ENCODE measurements at regions not wholly inside any gene's neighbourhood (a gene's known extent, or its start where the extent isn't known, plus 50 kb on each side); places are given as distances from the start of the nearest gene placed in this dataset.
"Not testable (repeated sequence)": the region's sequence is repeated elsewhere in the genome, so short reads cannot be mapped to it uniquely, and the experiment has no call there.

DNA sequence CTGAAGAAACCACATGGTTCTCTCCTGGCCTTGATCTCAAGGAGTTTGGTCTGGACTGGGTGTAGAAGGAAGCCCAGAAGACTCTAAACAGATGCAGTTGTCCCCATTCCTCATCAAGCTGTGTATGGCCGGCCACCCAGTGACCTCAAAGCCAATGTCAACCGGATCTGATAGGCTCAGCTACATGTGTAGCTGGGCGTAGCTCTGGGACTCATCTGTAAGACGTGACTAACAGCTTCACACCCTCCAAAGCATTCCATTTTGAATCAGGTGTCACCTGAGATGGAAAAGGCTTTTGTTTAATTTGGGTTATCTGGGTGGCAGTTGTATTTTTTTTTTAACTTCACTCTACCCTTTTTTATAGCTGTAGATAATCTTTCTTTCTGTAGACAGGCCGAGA lies 130.4 kb downstream of the ABCC12 start:
- TF ChIP-seq ISL1 (CRISPR knock-in tag; IDR thresholded peaks at IDR 0.05), result no peak
- no peak for ATAC-seq

GRCh38 chr16:48024042-48024441 lies 131.8 kb downstream of the ABCC12 start:
- no peak for ATAC-seq
- TF ChIP-seq ZNF70 (CRISPR knock-in tag; IDR thresholded peaks at IDR 0.05), result no peak
- TF ChIP-seq ESRRG (CRISPR knock-in tag; IDR thresholded peaks at IDR 0.05), result no peak
- TF ChIP-seq ZNF565 (CRISPR knock-in tag; conservative IDR thresholded peaks at IDR 0.05; ENCODE audit: low read depth), result no peak
- TF ChIP-seq SNAI2 (CRISPR knock-in tag; IDR thresholded peaks at IDR 0.05), result no peak
- TF ChIP-seq ZC3H10 (CRISPR knock-in tag; IDR thresholded peaks at IDR 0.05), result no peak
- TF ChIP-seq OSR1 (CRISPR knock-in tag; IDR thresholded peaks at IDR 0.05), result no peak
- TF ChIP-seq TSHZ2 (CRISPR knock-in tag; IDR thresholded peaks at IDR 0.05), result no peak
- no peak for TF ChIP-seq RARB (CRISPR knock-in tag; IDR thresholded peaks at IDR 0.05)
- TF ChIP-seq, protein P1, sequence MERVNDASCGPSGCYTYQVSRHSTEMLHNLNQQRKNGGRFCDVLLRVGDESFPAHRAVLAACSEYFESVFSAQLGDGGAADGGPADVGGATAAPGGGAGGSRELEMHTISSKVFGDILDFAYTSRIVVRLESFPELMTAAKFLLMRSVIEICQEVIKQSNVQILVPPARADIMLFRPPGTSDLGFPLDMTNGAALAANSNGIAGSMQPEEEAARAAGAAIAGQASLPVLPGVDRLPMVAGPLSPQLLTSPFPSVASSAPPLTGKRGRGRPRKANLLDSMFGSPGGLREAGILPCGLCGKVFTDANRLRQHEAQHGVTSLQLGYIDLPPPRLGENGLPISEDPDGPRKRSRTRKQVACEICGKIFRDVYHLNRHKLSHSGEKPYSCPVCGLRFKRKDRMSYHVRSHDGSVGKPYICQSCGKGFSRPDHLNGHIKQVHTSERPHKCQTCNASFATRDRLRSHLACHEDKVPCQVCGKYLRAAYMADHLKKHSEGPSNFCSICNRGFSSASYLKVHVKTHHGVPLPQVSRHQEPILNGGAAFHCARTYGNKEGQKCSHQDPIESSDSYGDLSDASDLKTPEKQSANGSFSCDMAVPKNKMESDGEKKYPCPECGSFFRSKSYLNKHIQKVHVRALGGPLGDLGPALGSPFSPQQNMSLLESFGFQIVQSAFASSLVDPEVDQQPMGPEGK (CRISPR knock-in tag; IDR thresholded peaks at IDR 0.05; ENCODE audit: borderline replicate concordance), result no peak
- TF ChIP-seq TOX (CRISPR knock-in tag; IDR thresholded peaks at IDR 0.05; ENCODE audit: borderline replicate concordance), result no peak
- no peak for TF ChIP-seq ZFP3 (CRISPR knock-in tag; IDR thresholded peaks at IDR 0.05)
- TF ChIP-seq PPARA (CRISPR knock-in tag; IDR thresholded peaks at IDR 0.05; ENCODE audit: borderline replicate concordance), result no peak
- no peak for TF ChIP-seq ZNF8 (CRISPR knock-in tag; IDR thresholded peaks at IDR 0.05)
- no peak for TF ChIP-seq ARNTL (CRISPR knock-in tag; IDR thresholded peaks at IDR 0.05; ENCODE audit: borderline replicate concordance, low read depth)
- TF ChIP-seq TCF4 (CRISPR knock-in tag; IDR thresholded peaks at IDR 0.05; ENCODE audit: borderline replicate concordance), result no peak
- TF ChIP-seq ISL1 (CRISPR knock-in tag; IDR thresholded peaks at IDR 0.05), result no peak
- TF ChIP-seq CSDC2 (CRISPR knock-in tag; IDR thresholded peaks at IDR 0.05), result no peak
- no peak for TF ChIP-seq BACH2 (CRISPR knock-in tag; IDR thresholded peaks at IDR 0.05; ENCODE audit: borderline replicate concordance)

DNA sequence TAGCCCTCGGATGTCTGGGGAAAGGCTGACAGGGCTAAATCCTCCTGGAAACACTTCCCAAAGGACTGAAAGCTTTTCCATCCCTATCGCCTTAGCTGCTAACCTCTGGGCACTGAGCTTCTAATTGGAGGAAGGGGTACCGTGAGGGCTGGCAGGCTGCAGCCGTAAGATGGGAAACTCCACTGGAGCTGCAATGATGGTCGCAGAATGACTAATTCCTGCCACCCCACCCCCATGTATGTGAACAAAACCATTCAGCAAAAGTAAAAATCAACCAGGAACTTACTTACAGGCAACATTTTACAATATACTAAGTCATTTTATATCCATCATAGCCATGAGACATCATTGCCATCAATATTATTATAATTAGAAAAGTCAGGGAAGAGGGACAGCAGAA lies 133.3 kb downstream of the ABCC12 start:
- ATAC-seq, result no peak
- TF ChIP-seq ZNF70 (CRISPR knock-in tag; IDR thresholded peaks at IDR 0.05), result no peak
- no peak for TF ChIP-seq GLIS3 (CRISPR knock-in tag; IDR thresholded peaks at IDR 0.05)
- TF ChIP-seq TCF4 (CRISPR knock-in tag; IDR thresholded peaks at IDR 0.05; ENCODE audit: borderline replicate concordance), result no peak

DNA sequence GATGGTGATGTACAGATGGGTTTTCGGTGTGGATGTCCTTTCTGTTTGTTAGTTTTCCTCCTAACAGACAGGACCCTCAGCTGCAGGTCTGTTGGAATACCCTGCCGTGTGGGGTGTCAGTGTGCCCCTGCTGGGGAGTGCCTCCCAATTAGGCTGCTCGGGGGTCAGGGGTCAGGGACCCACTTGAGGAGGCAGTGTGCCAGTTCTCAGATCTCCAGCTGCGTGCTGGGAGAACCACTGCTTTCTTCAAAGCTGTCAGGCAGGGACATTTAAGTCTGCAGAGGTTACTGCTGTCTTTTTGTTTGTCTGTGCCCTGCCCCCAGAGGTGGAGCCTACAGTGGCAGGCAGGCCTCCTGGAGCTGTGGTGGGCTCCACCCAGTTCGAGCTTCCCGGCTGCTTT lies 135.2 kb downstream of the ABCC12 start:
- not testable (repeated sequence) for ATAC-seq

DNA sequence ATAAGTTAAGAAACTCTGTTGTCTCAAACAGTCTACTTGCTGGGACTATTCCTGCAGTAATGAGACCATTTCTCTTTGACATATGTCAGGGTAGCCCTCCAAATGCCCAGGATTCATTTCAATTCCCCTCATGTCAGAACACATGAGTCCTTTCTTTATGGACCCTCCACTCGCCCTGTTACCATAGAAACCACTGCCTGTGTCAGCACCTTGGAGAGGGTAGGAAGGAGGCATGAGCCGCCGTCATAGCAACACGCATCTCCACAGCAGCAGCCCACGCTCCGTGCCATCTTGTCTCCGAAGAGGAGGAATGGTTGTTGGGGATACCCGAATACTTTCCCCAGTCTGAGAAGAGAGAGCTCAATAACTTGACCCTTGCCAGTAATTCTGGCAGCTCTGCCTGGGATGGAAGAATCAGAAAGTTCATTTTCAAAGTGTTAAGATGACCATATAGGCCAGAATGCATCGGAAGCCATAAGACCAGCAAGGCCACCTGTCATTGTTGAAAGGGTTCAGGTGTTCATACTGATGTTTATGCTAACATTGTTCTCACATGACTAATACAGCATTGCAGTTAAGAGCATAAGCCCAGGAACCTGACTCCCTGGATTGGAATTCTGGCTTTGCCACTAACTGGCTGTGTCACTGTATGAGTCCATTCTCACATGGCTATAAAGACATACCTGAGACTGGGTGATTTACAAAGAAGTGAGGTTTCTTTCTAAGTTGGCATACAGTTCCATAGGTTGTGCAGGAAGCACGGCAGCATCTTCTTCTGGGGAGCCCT lies 141.3 kb downstream of the ABCC12 start:
- no peak for ATAC-seq

More for the DNA sequence above, 141.3 kb downstream of the ABCC12 start:
- TF ChIP-seq ESRRG (CRISPR knock-in tag; IDR thresholded peaks at IDR 0.05) (no peak), ISL1 (CRISPR knock-in tag; IDR thresholded peaks at IDR 0.05) (no peak), GLIS3 (CRISPR knock-in tag; IDR thresholded peaks at IDR 0.05) (no peak), ARNTL (CRISPR knock-in tag; IDR thresholded peaks at IDR 0.05; ENCODE audit: borderline replicate concordance, low read depth) (no peak), CSDC2 (CRISPR knock-in tag; IDR thresholded peaks at IDR 0.05) (no peak), SNAI2 (CRISPR knock-in tag; IDR thresholded peaks at IDR 0.05) (no peak), TCF4 (CRISPR knock-in tag; IDR thresholded peaks at IDR 0.05; ENCODE audit: borderline replicate concordance) (no peak), ZNF565 (CRISPR knock-in tag; conservative IDR thresholded peaks at IDR 0.05; ENCODE audit: low read depth) (no peak), ZFP3 (CRISPR knock-in tag; IDR thresholded peaks at IDR 0.05) (no peak), POU6F1 (CRISPR knock-in tag; IDR thresholded peaks at IDR 0.05; ENCODE audit: borderline replicate concordance, low read depth) (no peak), ZNF70 (CRISPR knock-in tag; IDR thresholded peaks at IDR 0.05) (no peak), BACH2 (CRISPR knock-in tag; IDR thresholded peaks at IDR 0.05; ENCODE audit: borderline replicate concordance) (no peak), ZFP30 (CRISPR knock-in tag; IDR thresholded peaks at IDR 0.05) (no peak), ZC3H10 (CRISPR knock-in tag; IDR thresholded peaks at IDR 0.05) (no peak)
- TF ChIP-seq, protein P2, sequence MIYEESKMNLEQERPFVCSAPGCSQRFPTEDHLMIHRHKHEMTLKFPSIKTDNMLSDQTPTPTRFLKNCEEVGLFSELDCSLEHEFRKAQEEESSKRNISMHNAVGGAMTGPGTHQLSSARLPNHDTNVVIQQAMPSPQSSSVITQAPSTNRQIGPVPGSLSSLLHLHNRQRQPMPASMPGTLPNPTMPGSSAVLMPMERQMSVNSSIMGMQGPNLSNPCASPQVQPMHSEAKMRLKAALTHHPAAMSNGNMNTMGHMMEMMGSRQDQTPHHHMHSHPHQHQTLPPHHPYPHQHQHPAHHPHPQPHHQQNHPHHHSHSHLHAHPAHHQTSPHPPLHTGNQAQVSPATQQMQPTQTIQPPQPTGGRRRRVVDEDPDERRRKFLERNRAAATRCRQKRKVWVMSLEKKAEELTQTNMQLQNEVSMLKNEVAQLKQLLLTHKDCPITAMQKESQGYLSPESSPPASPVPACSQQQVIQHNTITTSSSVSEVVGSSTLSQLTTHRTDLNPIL (CRISPR knock-in tag; IDR thresholded peaks at IDR 0.05; ENCODE audit: low read depth), result no peak
- TF ChIP-seq, protein P1 (CRISPR knock-in tag; IDR thresholded peaks at IDR 0.05; ENCODE audit: borderline replicate concordance), result no peak

Data from SK-N-SH treated with all-trans-retinoic acid at 6 μM for 48 hours (cell line).